Endothelial cell of umbilical vein (primary cell): ENCODE measurements at regions not wholly inside any gene's neighbourhood (a gene's known extent, or its start where the extent isn't known, plus 50 kb on each side); places are given as distances from the start of the nearest gene placed in this dataset.

Source experiments
- BruUV-seq: library from RNA; stranded (reverse); fragments of 400-500 nt; replicated peaks from 2 replicates; lab custom pipeline; 2021; lab: Mats Ljungman, UMichigan
- CTCF ChIA-PET: fragments of 300-600, 350-600 bp; sonication (Branson Sonifier 250); formaldehyde crosslinking; loops from one replicate; lab custom pipeline; 2021; ENCODE audit warnings: antibody characterized with exemption, inconsistent platforms; lab: Charles Lee
- POLR2A ChIA-PET: fragments of 300-600, 350-600 bp; sonication (Branson Sonifier 250); formaldehyde crosslinking; loops from one replicate; lab custom pipeline; 2021; ENCODE audit warnings: antibody characterized with exemption, inconsistent platforms; lab: Charles Lee
- DNase-seq: peaks from one replicate; pipeline ENCODE4 v3.0.0-alpha.2; 2011; ENCODE audit warnings: low read depth, low spot score
- FAIRE-seq: peaks from 2 replicates; lab custom pipeline; 2011; peaks lifted over from hg19 to GRCh38; lab: Jason Lieb, UNC
- H2AFZ ChIP-seq: 2 replicates; pipeline ENCODE4 v1.6.0; 2012; ENCODE audit warnings: low read depth, low read length, control low read depth, inconsistent platforms
- H3K27ac ChIP-seq: 2 replicates; pipeline ENCODE4 v1.5.1; 2011; ENCODE audit warnings: low read depth, mild to moderate bottlenecking, control low read depth, low read length, moderate library complexity; ENCODE audit not compliant: insufficient read depth
- H3K27me3 ChIP-seq, 2 experiments: 2 replicates each; pipeline versions ENCODE4 v1.6.0 to v1.6.1; 2011; ENCODE audit warnings: low read length in 2 of 2, mixed read lengths in 1 of 2; ENCODE audit not compliant: control insufficient read depth in 2 of 2, insufficient read depth in 2 of 2
- H3K36me3 ChIP-seq, 2 experiments: 2 replicates in 1 of 2; 3 replicates in 1 of 2; pipeline ENCODE4 v1.5.1; 2011; ENCODE audit warnings: low read length in 2 of 2, mild to moderate bottlenecking in 1 of 2, moderate library complexity in 1 of 2; ENCODE audit not compliant: control insufficient read depth in 2 of 2, insufficient read depth in 2 of 2; ENCODE audit errors: extremely low read depth in 1 of 2
- H3K4me1 ChIP-seq: 3 replicates; pipeline ENCODE4 v1.5.1; 2011; ENCODE audit warnings: mild to moderate bottlenecking, low read length; ENCODE audit not compliant: control insufficient read depth, insufficient read depth; ENCODE audit errors: extremely low read depth
- H3K4me2 ChIP-seq: 2 replicates; pipeline ENCODE4 v1.6.1; 2011; ENCODE audit warnings: low read length, control low read depth, mixed read lengths; ENCODE audit not compliant: insufficient read depth
- H3K4me3 ChIP-seq, 3 experiments: fragments of 200-600 bp in 1 of 3; sonication (generic), shearing (Covaris generic) in 1 of 3; replicated peaks in 1 of 3; 2 replicates each; pipeline ENCODE4 v1.5.1; 2011 to 2016; ENCODE audit warnings: control low read depth in 3 of 3, low read length in 3 of 3, mild to moderate bottlenecking in 2 of 3, inconsistent platforms in 1 of 3, low read depth in 1 of 3, moderate library complexity in 1 of 3; ENCODE audit not compliant: insufficient read depth in 1 of 3
- H3K79me2 ChIP-seq: 2 replicates; pipeline ENCODE4 v1.6.0; 2012; ENCODE audit warnings: low read length, inconsistent platforms; ENCODE audit not compliant: control insufficient read depth, insufficient read depth
- H3K9ac ChIP-seq: replicated peaks from 2 replicates; pipeline ENCODE3; 2011; ENCODE audit warnings: low read length, control low read depth; ENCODE audit not compliant: insufficient read depth; ENCODE audit errors: extremely low read depth
- H3K9me1 ChIP-seq: replicated peaks from 3 replicates; pipeline ENCODE4 v1.6.0; 2011; ENCODE audit warnings: mild to moderate bottlenecking, low read length; ENCODE audit not compliant: control insufficient read depth, insufficient read depth; ENCODE audit errors: extremely low read depth
- H3K9me3 ChIP-seq: replicated peaks from 2 replicates; pipeline ENCODE4 v1.5.1; 2012; ENCODE audit warnings: low read length, inconsistent platforms; ENCODE audit not compliant: control insufficient read depth, insufficient read depth
- H4K20me1 ChIP-seq: replicated peaks from 2 replicates; pipeline ENCODE3; 2011; ENCODE audit warnings: mild to moderate bottlenecking, low read length; ENCODE audit not compliant: control insufficient read depth, insufficient read depth; ENCODE audit errors: extremely low read depth
- EZH2 ChIP-seq: IDR thresholded peaks from 2 replicates; pipeline ENCODE4 v1.6.1; 2012; ENCODE audit warnings: borderline replicate concordance, low read depth, mild to moderate bottlenecking, moderate library complexity, low read length, inconsistent platforms; ENCODE audit not compliant: severe bottlenecking
- FOS ChIP-seq: IDR thresholded peaks from 2 replicates; pipeline ENCODE4 v1.6.1; 2011; ENCODE audit warnings: mild to moderate bottlenecking, low read length, moderate library complexity, borderline replicate concordance; ENCODE audit not compliant: insufficient read depth
- GATA2 ChIP-seq: IDR thresholded peaks from 2 replicates; pipeline ENCODE4 v1.7.0; 2011; ENCODE audit warnings: low read depth, mild to moderate bottlenecking, moderate library complexity, mixed read lengths, low read length; ENCODE audit not compliant: insufficient read length, insufficient read depth
- JUN ChIP-seq: IDR thresholded peaks from 2 replicates; pipeline ENCODE4 v1.6.1; 2011; ENCODE audit warnings: borderline replicate concordance, low read depth; ENCODE audit not compliant: insufficient read length, insufficient read depth
- MYC ChIP-seq: IDR thresholded peaks from one replicate; pipeline ENCODE4 v1.6.1; 2011; ENCODE audit warnings: mild to moderate bottlenecking, low read depth, low read length
- POLR2A ChIP-seq: IDR thresholded peaks from 2 replicates; pipeline ENCODE4 v1.6.1; 2012; ENCODE audit warnings: low read depth, mild to moderate bottlenecking, control low read depth, low read length
- POLR2AphosphoS5 ChIP-seq: IDR thresholded peaks from 2 replicates; pipeline ENCODE4 v1.6.1; 2012; ENCODE audit warnings: low read depth, mild to moderate bottlenecking, control low read depth, low read length, moderate library complexity; ENCODE audit not compliant: insufficient read depth
- dilution Hi-C: fragments of 300-500 bp; cut with MboI; formaldehyde crosslinking; loops from one replicate; pipeline ENCODE4 v1.15.0; 2019; ENCODE audit warnings: low sequenced_read_pairs; ENCODE audit not compliant: extremely low pct_ligation_motif_present
- intact Hi-C: fragments of 100-400 bp; cut with micrococcal nuclease; formaldehyde crosslinking; loops from one replicate; pipeline ENCODE4 v1.10.0; 2022
- TF ChIP-seq, protein P1 (sequence below): IDR thresholded peaks from 2 replicates; pipeline ENCODE4 v1.6.1; 2011; ENCODE audit not compliant: insufficient read depth, insufficient read length
- TF ChIP-seq, protein P2 (sequence below), 2 donors: IDR thresholded peaks; 1 replicate in 1 of 2; 2 replicates in 1 of 2; pipeline ENCODE4 v1.5.1; 2011; ENCODE audit warnings: low read length in 2 of 2, mild to moderate bottlenecking in 2 of 2, moderate library complexity in 2 of 2, control low read depth in 1 of 2, inconsistent platforms in 1 of 2, low read depth in 1 of 2; ENCODE audit not compliant: insufficient read depth in 1 of 2; ENCODE audit errors: extremely low read depth in 1 of 2

DNA sequence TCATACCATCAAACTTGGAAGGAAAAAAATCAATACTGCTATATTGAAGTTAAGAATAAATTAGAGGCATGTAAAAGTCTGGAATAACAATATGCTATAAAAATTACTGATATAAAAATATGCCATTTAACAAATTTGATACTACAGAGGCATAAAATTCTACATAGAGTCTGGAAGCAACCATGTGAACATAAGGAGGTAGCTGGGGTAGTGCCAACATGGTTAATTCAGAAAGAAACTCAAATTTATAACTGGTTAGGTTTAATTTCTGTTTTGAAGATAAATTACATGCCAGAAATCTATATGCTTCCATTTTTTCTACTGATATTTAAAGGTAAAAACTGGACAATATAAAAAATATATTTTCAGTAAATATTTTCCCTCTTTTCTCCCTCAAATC is 103.1 kb upstream of the NR4A3 start:
- dilution Hi-C loops (no loop called here), intact Hi-C loops (no loop called here)
- DNase-seq = no peak
- Histone ChIP-seq H4K20me1 (no peaks in the 10 kb centered on the region), H3K9me3 (no peaks in the 10 kb centered on the region), H3K36me3 (no peaks in the 10 kb centered on the region), H3K4me2 (no peak overlapping the region), H3K9me1 (no peaks in the 10 kb centered on the region), H3K79me2 (no peaks in the 10 kb centered on the region), H2AFZ (no peak overlapping the region), H3K27me3 (peaks cover 0 to 1% of the 10 kb centered on the region in 2 experiments), H3K4me1 (no peaks in the 10 kb centered on the region), H3K27ac (no peak overlapping the region), H3K9ac (no peak overlapping the region), H3K4me3 (no peak overlapping the region)
- CTCF ChIA-PET = interaction anchor here (1.2 kb wide), 1 partner anchor 124 kb away, joined by 3 read pairs; no protein-coding TSS in a partner anchor
- no peak for FAIRE-seq
- TF ChIP-seq, protein P1, sequence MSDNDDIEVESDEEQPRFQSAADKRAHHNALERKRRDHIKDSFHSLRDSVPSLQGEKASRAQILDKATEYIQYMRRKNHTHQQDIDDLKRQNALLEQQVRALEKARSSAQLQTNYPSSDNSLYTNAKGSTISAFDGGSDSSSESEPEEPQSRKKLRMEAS = no peak
- TF ChIP-seq MYC (no peak), EZH2 (no peak), POLR2AphosphoS5 (no peak), FOS (no peak), GATA2 (no peak)
- POLR2A ChIA-PET = no interaction called here
- BruUV-seq = no TSS peak

DNA sequence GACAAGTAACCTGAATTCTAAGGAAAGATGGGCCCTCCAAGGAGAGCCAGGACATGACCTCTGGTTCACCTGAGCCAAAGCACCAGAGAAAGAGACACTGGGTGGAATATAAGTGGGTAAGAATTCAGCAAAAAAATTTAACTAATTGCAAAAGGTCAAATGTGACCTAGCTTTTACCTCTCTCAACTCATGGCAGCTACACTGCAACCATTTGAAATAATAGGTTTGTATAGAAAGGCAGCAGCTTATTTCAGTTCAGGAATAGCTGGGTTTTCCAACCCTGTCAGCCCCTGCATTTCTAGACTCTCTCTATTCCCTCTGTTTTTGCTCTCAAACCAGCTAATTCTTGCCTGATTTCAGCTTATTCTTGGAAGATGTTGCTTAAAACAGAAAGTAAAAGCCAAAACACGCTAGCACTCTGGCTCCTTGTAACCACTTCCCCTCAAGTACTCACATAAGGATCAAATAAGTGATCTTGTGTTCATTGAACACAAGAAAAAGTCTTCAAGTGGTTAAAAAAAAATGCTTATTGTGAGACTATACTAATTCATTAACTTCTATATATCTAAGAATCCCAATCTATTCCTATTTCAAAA is 101.1 kb upstream of the NR4A3 start:
- H3K27ac ChIP-seq = no peak overlapping the region
- H3K36me3 ChIP-seq = no peaks in the 10 kb centered on the region
- dilution Hi-C loops (no loop called here), intact Hi-C loops (no loop called here)
- ChIA-PET POLR2A (no interaction called here), CTCF (no interaction called here)
- no peak overlapping the region for H3K4me2 ChIP-seq
- no peak overlapping the region for H3K4me3 ChIP-seq
- H3K9me1 ChIP-seq = no peaks in the 10 kb centered on the region
- H3K9ac ChIP-seq = no peak overlapping the region
- DNase-seq = no peak
- TF ChIP-seq, protein P1 = no peak
- no peak for TF ChIP-seq MYC
- TF ChIP-seq EZH2 = no peak
- TF ChIP-seq POLR2AphosphoS5 = no peak
- no peak for TF ChIP-seq JUN
- TF ChIP-seq, protein P2, sequence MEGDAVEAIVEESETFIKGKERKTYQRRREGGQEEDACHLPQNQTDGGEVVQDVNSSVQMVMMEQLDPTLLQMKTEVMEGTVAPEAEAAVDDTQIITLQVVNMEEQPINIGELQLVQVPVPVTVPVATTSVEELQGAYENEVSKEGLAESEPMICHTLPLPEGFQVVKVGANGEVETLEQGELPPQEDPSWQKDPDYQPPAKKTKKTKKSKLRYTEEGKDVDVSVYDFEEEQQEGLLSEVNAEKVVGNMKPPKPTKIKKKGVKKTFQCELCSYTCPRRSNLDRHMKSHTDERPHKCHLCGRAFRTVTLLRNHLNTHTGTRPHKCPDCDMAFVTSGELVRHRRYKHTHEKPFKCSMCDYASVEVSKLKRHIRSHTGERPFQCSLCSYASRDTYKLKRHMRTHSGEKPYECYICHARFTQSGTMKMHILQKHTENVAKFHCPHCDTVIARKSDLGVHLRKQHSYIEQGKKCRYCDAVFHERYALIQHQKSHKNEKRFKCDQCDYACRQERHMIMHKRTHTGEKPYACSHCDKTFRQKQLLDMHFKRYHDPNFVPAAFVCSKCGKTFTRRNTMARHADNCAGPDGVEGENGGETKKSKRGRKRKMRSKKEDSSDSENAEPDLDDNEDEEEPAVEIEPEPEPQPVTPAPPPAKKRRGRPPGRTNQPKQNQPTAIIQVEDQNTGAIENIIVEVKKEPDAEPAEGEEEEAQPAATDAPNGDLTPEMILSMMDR (IDR thresholded peaks at IDR 0.05; ENCODE audit: extremely low read depth in 1 of 2, insufficient read depth in 1 of 2, low read depth in 1 of 2, low read length in 2 of 2) = no peak
- TF ChIP-seq GATA2 = no peak
- TF ChIP-seq POLR2A = no peak
- no peak for TF ChIP-seq FOS
- no peak overlapping the region for H2AFZ ChIP-seq
- FAIRE-seq = no peak
- no peaks in the 10 kb centered on the region for H4K20me1 ChIP-seq
- H3K27me3 ChIP-seq = peaks cover 0 to 1% of the 10 kb centered on the region in 2 experiments
- BruUV-seq = no TSS peak
- no peaks in the 10 kb centered on the region for H3K4me1 ChIP-seq
- H3K79me2 ChIP-seq = no peaks in the 10 kb centered on the region
- no peaks in the 10 kb centered on the region for H3K9me3 ChIP-seq
